ENCODE measurements at regions not wholly inside any gene's neighbourhood (a gene's known extent, or its start where the extent isn't known, plus 50 kb on each side); places are given as distances from the start of the nearest gene placed in this dataset.

DNA sequence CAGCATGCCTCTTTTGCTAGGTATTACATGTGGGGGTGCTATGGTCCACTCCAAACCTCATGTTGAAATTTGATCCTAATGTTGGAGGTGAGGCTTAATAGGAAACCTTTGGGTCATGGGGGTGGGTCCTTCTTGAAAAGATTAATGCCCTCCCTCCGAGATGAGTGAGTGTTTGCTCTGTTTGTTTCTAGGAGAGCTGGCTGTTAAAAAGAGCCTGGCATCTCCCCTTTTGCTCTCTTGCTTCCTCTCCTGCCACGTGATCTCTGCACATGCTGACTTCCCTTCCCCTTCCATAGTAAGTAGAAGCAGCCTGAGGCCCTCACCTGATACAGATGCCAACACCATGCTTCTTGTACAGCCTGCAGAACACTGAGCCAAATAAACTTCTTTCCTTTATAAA lies 104.5 kb downstream of the FAT3 start:
- TF ChIP-seq, protein P1, sequence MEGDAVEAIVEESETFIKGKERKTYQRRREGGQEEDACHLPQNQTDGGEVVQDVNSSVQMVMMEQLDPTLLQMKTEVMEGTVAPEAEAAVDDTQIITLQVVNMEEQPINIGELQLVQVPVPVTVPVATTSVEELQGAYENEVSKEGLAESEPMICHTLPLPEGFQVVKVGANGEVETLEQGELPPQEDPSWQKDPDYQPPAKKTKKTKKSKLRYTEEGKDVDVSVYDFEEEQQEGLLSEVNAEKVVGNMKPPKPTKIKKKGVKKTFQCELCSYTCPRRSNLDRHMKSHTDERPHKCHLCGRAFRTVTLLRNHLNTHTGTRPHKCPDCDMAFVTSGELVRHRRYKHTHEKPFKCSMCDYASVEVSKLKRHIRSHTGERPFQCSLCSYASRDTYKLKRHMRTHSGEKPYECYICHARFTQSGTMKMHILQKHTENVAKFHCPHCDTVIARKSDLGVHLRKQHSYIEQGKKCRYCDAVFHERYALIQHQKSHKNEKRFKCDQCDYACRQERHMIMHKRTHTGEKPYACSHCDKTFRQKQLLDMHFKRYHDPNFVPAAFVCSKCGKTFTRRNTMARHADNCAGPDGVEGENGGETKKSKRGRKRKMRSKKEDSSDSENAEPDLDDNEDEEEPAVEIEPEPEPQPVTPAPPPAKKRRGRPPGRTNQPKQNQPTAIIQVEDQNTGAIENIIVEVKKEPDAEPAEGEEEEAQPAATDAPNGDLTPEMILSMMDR (IDR thresholded peaks at IDR 0.05; ENCODE audit: low read depth, low read length, missing input control), result no peak
- no peak for TF ChIP-seq EGR1 (IDR thresholded peaks at IDR 0.05; ENCODE audit: low read depth in 2 of 2)
- no peak for TF ChIP-seq SP1 (IDR thresholded peaks at IDR 0.05)
- TF ChIP-seq, protein P2, sequence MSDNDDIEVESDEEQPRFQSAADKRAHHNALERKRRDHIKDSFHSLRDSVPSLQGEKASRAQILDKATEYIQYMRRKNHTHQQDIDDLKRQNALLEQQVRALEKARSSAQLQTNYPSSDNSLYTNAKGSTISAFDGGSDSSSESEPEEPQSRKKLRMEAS (IDR thresholded peaks at IDR 0.05), result no peak
- TF ChIP-seq GABPA (IDR thresholded peaks at IDR 0.05 in 1 of 2, conservative IDR thresholded peaks at IDR 0.05 in 1 of 2), result no peak
- TF ChIP-seq RAD21 (IDR thresholded peaks at IDR 0.05), result no peak
- TF ChIP-seq, protein P3, sequence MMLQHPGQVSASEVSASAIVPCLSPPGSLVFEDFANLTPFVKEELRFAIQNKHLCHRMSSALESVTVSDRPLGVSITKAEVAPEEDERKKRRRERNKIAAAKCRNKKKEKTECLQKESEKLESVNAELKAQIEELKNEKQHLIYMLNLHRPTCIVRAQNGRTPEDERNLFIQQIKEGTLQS (IDR thresholded peaks at IDR 0.05), result no peak
- no peak for TF ChIP-seq FOXA2 (IDR thresholded peaks at IDR 0.05)
- TF ChIP-seq TAF1 (conservative IDR thresholded peaks at IDR 0.05), result no peak
- TF ChIP-seq HNF4G (IDR thresholded peaks at IDR 0.05), result no peak
- TF ChIP-seq JUND (IDR thresholded peaks at IDR 0.05), result no peak
- TF ChIP-seq, protein P4, sequence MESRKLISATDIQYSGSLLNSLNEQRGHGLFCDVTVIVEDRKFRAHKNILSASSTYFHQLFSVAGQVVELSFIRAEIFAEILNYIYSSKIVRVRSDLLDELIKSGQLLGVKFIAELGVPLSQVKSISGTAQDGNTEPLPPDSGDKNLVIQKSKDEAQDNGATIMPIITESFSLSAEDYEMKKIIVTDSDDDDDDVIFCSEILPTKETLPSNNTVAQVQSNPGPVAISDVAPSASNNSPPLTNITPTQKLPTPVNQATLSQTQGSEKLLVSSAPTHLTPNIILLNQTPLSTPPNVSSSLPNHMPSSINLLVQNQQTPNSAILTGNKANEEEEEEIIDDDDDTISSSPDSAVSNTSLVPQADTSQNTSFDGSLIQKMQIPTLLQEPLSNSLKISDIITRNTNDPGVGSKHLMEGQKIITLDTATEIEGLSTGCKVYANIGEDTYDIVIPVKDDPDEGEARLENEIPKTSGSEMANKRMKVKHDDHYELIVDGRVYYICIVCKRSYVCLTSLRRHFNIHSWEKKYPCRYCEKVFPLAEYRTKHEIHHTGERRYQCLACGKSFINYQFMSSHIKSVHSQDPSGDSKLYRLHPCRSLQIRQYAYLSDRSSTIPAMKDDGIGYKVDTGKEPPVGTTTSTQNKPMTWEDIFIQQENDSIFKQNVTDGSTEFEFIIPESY (IDR thresholded peaks at IDR 0.05), result no peak
- TF ChIP-seq YY1 (IDR thresholded peaks at IDR 0.05), result no peak

Measured in liver (tissue), 3 donors.